GM08714 (cell line): ENCODE measurements at regions not wholly inside any gene's neighbourhood (a gene's known extent, or its start where the extent isn't known, plus 50 kb on each side); places are given as distances from the start of the nearest gene placed in this dataset.

Experiments
- H3K4me3 ChIP-seq: fragments of 200-500 bp; sonication (Bioruptor generic); 2 replicates; pipeline ENCODE4 v1.5.1; 2014; ENCODE audit warnings: mild to moderate bottlenecking, low read length, inconsistent platforms
- ZNF274 ChIP-seq: IDR thresholded peaks from 2 replicates; pipeline ENCODE4 v1.6.1; 2012; ENCODE audit warnings: mild to moderate bottlenecking, low read depth, low read length

DNA sequence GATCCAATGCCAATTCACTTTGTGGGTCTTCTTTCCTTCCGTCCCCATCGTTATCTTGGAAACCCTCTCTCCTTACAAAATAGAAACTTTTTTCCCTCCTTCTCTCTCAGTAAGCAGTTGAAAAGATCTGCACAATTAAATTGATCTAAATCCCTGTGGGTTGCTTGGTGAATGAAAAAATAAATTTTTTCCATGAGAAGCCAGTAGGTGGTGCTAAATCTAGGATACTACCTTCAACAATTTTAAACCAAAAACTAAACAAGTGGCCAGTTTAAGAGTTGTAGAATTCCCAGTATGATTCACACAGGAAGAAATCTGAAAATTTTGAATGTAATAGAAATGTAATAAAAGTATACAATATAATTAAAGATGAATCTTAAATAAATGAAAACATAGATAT, 990.3 kb upstream of the ZNF722 start:
- no peak for TF ChIP-seq ZNF274
- H3K4me3 ChIP-seq: no peak overlapping the region

DNA sequence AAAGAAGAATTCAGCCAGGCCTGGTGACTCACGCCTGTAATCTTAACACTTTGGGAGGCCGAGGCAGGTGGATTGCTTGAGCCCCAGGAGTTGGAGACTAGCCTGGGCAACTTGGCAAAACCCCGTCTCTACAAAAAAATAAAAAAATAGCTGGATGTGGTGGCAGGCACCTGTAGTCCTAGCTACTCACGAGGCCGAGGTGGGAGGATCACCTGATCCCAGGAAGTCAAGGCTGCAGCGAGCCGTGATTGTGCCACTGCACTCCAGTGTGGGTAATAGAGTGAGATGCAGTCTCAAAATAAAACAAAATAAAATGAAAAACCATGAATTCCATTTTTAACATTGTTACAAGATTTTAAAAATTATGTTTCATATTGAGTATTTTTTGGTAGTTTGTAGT, 988.9 kb upstream of the ZNF722 start:
- no peak for TF ChIP-seq ZNF274

DNA sequence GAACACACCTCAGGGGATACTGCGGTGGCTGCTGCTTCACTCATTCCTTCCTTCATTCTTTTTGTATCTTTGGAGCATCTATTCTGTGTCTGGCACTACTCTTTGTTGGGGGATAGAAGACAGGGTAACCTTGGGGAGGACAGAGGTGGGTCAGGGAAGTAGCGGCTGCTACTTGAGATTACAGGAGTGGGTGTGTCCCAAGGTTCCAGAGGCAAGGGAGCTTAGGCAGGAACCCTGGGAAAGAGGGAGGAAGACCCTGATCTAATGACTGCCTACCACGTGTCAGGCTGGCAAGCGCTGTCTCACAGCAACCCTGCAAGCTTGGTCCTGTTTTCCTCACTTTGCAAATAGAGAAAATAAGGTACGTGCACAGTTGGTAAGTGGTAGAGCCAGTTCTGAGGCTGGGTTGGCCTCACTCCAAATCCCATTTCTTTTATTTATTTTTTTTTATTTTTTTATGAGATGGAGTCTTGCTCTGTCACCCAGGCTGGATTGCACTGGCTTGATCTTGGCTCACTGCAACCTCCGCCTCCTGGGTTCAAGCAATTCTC, 985.9 kb upstream of the ZNF722 start:
- TF ChIP-seq ZNF274: no peak
- no peak overlapping the region for H3K4me3 ChIP-seq

More for the DNA sequence above, 988.9 kb upstream of the ZNF722 start:
- H3K4me3 ChIP-seq: no peak overlapping the region

DNA sequence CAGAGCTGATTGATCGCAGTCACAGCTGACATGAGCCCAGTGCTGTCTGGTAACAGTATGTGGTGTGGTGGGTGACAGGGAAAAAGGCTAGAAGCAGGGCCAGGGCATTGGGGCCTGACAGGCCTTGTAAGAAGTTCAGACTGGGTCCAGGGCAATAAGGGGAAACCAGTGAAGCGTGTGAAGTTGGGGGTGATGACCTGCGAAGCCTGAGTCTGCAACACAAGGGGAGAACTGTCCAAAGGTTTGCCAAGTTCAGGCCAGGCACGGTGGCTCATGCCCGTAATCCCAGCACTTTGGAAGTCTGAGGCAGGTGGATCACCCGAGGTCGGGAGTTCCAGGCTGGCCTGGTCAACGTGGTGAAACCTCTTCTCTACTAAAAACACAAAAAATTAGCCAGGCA, 983.9 kb upstream of the ZNF722 start:
- no peak for TF ChIP-seq ZNF274

DNA sequence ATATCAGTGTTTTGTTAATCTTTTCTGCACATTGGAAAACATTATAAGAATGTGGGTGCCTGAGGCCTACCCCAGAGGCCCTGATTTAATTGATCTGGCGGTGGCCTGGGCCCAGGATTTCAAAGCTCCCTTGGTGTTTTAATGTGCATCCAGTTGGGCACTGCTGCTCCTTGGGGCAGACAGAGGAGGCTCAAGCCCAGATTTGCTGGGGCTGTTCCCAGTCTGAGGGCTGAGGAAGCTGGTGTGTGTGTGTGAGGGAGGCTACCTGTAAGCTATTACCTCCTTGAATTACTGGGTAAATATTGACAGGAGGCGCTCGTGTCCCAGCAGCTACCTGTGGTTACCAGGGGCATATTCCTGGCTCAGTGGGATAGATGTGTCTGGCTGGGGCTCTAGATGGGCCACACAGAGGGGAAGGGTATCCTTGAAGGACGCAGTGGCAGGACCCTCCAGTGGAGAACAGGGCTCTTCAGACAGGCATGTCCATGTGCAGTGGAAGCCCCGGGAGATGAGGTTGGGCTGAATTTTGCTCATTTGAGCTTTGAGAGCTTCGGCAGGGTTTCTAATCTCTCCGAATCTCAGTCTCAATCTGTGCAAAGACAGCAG, 975.4 kb upstream of the ZNF722 start:
- no peak for TF ChIP-seq ZNF274
- no peak overlapping the region for H3K4me3 ChIP-seq

More for the DNA sequence above, 983.9 kb upstream of the ZNF722 start:
- no peak overlapping the region for H3K4me3 ChIP-seq

DNA sequence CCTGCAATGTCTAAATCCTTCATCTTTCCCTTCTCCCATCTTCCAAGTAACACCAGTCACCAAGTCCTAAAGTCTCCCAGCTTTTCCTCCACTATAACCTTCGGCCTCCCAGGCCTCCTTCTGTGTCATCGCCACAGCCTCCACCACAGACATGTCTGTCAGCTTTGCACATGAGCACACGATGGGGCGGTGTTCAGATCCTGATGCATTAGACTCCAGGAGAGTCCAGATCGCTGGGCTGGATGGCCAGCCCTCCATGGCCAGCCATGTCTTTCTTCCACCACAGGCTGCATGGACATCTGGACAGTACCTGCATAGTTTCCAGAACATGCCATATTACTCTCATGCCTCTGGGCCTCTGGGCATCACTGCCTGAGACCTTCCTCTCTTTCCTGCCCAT, 974.2 kb upstream of the ZNF722 start:
- H3K4me3 ChIP-seq: no peak overlapping the region
- no peak for TF ChIP-seq ZNF274

DNA sequence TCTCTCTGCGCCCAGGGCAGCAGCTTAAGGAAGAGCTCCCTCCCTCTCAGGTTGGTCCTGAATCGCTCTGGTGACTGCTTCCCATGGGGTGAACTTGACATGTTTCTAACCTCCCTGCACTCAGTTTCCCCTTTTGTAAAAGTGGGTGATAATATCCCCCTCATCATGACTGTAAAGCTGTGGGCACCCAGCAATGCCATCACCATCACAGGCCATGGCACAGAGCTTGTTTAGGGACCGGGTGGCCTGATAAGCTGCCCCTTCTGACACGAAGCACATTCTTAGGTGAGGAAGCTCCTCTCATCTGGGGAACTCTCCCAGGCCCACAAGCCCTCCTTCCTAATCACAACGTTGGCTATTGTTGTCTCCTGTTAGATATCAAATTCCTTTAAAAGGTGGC, 972.8 kb upstream of the ZNF722 start:
- TF ChIP-seq ZNF274: no peak
- no peak overlapping the region for H3K4me3 ChIP-seq

DNA sequence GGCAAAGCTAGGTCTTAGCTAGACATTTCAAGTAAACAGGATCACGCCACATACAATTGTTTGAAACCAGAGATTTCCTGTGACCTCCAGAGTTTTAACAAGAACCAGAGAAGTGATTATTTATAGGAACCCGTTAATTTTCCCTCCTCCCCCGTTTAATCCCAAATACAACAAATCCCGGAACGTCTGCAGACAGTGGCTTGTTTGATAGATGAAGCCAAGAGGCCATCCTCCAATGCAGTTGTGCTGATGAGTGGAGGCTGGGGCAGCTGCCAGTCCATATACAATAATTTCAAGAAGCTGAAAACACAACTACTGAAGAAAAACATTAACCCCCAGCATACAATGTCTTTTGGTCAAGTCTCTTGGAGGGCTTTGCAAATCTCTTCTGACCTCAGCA, 971.6 kb upstream of the ZNF722 start:
- TF ChIP-seq ZNF274: no peak

DNA sequence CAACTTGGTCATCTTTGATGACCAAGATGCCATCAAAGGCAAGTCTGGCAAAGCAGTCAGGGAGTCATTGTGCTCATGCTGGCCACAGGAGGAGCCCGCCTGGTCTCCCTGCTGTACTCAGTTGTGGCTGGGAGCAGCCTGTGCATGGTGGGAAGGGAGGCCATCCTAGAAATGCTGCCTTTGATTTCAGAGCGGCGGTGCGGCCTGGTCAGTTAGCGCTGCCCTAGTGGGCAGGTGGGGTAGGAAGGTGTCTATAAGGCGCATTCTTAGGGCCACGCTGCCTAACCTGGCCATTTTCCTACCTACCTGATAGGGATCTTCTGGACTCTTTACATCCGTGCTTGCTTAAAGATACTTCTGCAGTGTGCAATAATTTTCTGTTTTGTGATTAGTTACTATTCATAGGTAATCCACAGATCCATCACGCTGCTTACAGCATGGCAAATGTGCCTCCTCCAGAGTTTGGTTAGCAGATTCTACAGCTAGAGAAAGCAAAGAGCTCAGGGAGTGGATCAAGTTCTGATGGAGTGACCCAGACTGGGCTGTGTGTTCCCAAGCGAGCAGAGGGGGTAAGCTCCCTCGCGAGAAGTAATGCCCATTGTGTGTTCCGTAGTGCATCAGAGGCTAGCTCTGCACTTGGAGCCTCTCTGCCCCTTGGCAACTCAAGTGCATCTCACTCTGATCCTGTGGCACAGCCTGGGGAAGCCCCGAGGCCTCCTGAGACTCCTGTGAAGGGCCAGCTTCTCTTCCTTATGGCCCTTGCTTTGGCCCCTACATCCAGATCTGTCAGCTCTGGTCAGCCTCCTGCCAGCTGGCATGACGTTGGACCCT, 970.1 kb upstream of the ZNF722 start:
- no peak overlapping the region for H3K4me3 ChIP-seq
- no peak for TF ChIP-seq ZNF274

More for the DNA sequence above, 971.6 kb upstream of the ZNF722 start:
- no peak overlapping the region for H3K4me3 ChIP-seq

DNA sequence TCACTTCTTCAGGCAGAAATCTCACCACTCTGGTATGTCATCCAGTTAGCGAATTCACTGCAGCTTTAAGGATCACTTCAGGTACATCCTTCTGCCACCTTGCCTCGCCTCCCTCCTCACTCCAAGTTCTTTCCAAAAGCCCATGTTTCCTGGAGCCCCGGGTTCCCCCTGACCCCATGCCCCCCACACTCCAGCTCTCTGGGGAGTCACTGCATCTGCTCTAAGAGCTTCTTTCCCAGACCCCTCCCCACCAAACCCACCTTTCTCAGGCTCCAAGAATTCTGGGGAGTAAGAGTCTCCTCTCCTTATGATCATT, 969.5 kb upstream of the ZNF722 start:
- H3K4me3 ChIP-seq: no peak overlapping the region
- TF ChIP-seq ZNF274: no peak

DNA sequence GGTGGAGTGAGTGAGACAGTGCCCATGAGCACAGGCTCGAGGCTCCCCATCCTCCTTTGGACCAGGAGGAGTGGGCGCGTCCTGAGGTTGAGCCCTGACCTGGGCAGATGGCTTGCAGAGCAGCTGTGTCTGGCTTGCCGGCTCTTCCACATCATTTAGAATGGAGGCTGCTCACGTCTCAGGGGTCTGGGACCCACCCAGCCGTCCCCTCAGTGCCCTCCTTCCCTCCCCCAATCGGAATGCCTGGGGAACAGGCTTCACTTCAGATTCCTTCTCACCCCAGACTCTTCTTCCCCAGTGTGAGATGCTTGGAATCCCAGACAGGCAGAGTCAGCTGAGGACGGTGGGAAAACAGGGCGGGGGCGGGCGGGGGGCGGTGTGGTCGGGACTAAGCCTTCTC, 968.6 kb upstream of the ZNF722 start:
- H3K4me3 ChIP-seq: no peak overlapping the region
- no peak for TF ChIP-seq ZNF274

DNA sequence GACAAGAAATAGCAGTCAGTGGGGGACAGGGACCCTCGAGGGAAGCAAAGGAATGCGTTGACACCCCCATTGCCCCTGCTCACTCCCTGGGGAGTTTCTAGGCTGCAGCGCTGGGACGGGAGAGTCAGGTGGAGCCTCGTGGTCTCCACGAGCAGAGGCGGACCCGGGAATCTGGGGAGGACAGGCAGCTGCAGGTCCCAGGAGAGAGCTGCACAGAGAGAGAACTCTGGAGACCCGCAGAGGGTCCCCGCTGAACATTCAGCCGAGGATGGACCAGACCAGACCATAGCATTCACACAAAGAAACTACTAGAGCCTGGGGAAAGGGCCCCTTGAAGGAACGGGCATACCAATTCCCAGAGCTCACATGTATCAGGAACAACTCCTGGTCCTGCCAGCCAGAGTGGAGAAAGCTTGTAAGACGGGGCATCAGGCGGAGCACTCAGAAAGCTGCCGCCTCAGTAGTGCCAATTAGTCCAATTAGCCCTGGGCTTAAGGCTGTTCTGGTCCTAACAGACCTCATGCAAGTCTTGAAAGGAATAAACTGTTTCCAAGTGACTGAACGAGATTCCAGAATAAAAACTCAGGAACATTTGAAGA, 966.7 kb upstream of the ZNF722 start:
- no peak overlapping the region for H3K4me3 ChIP-seq
- no peak for TF ChIP-seq ZNF274

DNA sequence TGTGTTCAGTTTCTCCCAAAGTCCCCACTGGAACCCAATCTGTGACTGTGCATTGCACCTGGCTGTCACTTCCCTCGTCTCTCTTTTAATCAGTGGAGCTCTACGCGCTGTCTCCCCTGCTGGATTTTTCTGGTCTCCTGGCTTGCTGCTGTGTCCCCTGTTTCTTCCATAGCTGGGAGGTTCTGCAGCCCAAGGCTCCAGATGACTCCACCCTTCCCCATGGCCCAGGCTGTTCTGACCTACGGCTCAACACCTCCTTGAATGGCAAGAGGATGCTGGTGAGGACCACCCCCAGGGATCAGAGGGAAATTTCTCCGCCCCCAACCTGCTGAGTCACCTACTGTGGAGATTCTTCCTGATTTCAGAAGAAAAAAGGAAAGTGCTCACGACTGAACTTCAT, 961.4 kb upstream of the ZNF722 start:
- no peak overlapping the region for H3K4me3 ChIP-seq
- TF ChIP-seq ZNF274: no peak

DNA sequence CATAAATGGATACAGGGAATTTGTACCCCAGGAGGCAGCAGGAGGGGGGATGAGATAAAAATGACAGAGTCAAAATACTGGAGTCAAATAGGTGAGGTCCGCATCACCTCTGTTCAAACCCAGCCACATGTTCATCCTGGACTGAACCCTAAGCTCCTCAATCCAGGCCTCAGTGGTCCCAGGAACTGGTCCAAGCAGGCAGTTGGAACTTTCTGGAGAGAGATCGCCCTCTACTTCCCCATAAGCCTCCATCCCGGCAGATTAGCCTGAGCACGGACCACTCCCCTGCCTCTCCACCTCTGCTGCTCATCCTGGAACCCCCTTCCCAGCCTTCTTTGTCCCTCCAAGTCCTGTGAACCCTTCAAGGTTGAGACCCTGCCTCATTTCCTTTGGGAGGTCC, 959.7 kb upstream of the ZNF722 start:
- no peak overlapping the region for H3K4me3 ChIP-seq
- TF ChIP-seq ZNF274: no peak

DNA sequence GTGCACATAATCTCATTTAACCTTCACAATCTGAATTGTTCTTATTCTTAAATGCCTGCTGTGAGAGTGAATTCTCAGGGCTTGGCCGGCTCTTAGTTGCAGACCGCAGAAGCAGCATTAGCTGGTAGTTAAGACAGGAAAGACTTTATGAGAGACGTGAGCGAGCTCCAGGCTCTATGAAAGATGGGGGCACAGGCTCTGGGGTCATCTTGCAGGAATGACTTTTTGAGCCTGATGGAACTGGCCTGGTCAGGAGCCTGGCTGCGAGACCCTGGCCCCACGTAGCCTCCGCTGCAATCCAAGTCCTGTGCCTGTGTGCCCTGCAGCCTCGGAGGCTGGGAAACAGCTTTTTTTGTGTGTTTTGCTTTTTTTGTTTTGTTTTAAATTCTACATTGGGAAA, 958.8 kb upstream of the ZNF722 start:
- H3K4me3 ChIP-seq: no peak overlapping the region
- TF ChIP-seq ZNF274: no peak
